ENCODE measurements at regions not wholly inside any gene's neighbourhood (a gene's known extent, or its start where the extent isn't known, plus 50 kb on each side); places are given as distances from the start of the nearest gene placed in this dataset.

- Histone ChIP-seq H3K27me3 (replicated peaks in 1 of 2; ENCODE audit: control insufficient read depth in 2 of 2, insufficient read depth in 2 of 2, low read length in 1 of 2) (no peaks in the 10 kb centered on the region), H3K9ac (ENCODE audit: control insufficient read depth, insufficient read depth, low read length) (no peak overlapping the region), H3K4me2 (ENCODE audit: control insufficient read depth, insufficient read depth) (no peak overlapping the region), H3K79me2 (ENCODE audit: control insufficient read depth, insufficient read depth, low read length) (no peaks in the 10 kb centered on the region), H3K4me3 (no peak overlapping the region), H3K4me1 (ENCODE audit: control insufficient read depth, insufficient read depth, low read length) (no peaks in the 10 kb centered on the region), H4K20me1 (ENCODE audit: control insufficient read depth, insufficient read depth) (no peaks in the 10 kb centered on the region), H3K9me3 (replicated peaks; ENCODE audit: control insufficient read depth, insufficient read depth, low read length) (no peaks in the 10 kb centered on the region), H2AFZ (ENCODE audit: control insufficient read depth, low read depth, low read length) (no peak overlapping the region), H3K36me3 (ENCODE audit: control insufficient read depth in 2 of 2, insufficient read depth in 2 of 2, low read length in 1 of 2) (no peaks in the 10 kb centered on the region), H3K27ac (ENCODE audit: control insufficient read depth, insufficient read depth) (no peak overlapping the region)
- CTCF ChIA-PET, result no interaction called here
- TF ChIP-seq HDAC6 (IDR thresholded peaks at IDR 0.05; ENCODE audit: unreplicated experiment), result no peak
- TF ChIP-seq SIX5 (IDR thresholded peaks at IDR 0.05; ENCODE audit: low read depth, low read length, severe bottlenecking), result no peak
- no peak for TF ChIP-seq RFX5 (IDR thresholded peaks at IDR 0.05; ENCODE audit: low read depth, low read length)
- no peak for TF ChIP-seq NR2C1 (IDR thresholded peaks at IDR 0.05)
- TF ChIP-seq SMAD1 (IDR thresholded peaks at IDR 0.05; ENCODE audit: low read depth, partially characterized antibody), result no peak
- no peak for TF ChIP-seq ZNF592 (IDR thresholded peaks at IDR 0.05)
- TF ChIP-seq POLR2AphosphoS5 (IDR thresholded peaks at IDR 0.05; ENCODE audit: low read length), result no peak
- no peak for TF ChIP-seq EZH2 (IDR thresholded peaks at IDR 0.05; ENCODE audit: borderline replicate concordance, control insufficient read depth, low read depth, low read length)
- no peak for TF ChIP-seq KLF5 (IDR thresholded peaks at IDR 0.05; ENCODE audit: partially characterized antibody)
- RAD21 ChIA-PET (ENCODE audit: unreplicated experiment), result no interaction called here
- DNase-seq (ENCODE audit: low read depth, low spot score), result no peak
- in situ Hi-C loops (cut with MboI), result no loop called here
- 12% methylated on average over 6 of the region's 6 CpGs for WGBS (ENCODE audit: insufficient coverage, insufficient replicate concordance, low lambda C conversion rate, missing lambda C conversion rate)
- POLR2A ChIA-PET, result no interaction called here
- no peak for ATAC-seq
- no peak for FAIRE-seq
- BruUV-seq (replicated peaks), result no TSS peak
- SMC1A ChIA-PET (ENCODE audit: uncharacterized antibody, unreplicated experiment), result no interaction called here
- intact Hi-C loops (cut with micrococcal nuclease; ENCODE audit: unreplicated experiment), result no loop called here
Measured at GRCh38 chr5:50947906-50948683, 281.7 kb downstream of the PARP8 start.

All from GM12878 (cell line).